Activated CD4-positive, alpha-beta T cell treated with anti-CD3 and anti-CD28 coated beads, Interleukin-2, amount 50 U/mL, for 4 hours (primary cell): ENCODE measurements at regions not wholly inside any gene's neighbourhood (a gene's known extent, or its start where the extent isn't known, plus 50 kb on each side); places are given as distances from the start of the nearest gene placed in this dataset.

Source experiments
- DNase-seq, 2 experiments: peaks; one replicate each; pipeline ENCODE4 v3.0.0-alpha.2; 2020

DNA sequence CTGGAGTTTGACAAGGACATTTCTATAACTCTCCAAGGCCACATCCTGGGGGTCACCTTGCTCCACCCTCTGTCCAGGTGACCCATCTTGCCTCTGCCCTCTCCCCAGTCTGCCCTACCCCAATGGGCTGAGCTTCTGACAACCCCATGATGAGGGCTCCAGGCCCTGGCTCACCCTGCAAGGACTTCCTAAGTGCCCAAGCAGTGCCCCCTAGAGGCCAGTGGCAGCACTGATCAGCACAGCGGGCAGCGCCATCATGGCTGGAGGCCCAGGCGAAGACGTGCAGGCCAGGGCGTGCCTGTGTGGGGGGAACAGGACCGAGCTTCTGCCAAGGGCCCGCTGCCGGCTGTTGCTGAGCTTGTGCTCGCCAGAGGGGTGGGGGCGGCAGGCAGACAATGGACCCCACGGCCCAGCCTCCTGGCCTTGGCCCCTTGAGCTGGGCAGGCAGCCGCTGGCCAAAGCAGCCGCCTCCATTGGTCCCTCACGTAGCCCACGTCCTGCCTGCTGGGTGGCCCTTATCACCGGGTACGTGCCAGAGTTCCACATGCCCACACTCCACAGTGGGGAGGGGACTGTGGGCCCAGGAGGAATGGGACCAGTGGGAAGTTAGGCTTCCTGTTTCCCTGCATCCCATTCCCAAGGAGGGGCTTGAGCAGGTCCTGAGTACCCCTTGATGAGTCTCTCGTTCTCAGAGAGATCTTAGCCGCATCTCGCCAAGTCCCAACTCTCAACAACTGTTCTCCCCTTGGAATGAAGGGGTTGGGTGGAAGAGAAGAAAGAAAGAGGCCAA lies 64.3 kb downstream of the MRPL14 start:
- DNase-seq, result no peak

- DNase-seq, result no peak
Observed at GRCh38 chr6:44062105-44062770, 65.0 kb downstream of the MRPL14 start.

GRCh38 chr6:44061375-44062104 lies 65.7 kb downstream of the MRPL14 start:
- no peak for DNase-seq

DNA sequence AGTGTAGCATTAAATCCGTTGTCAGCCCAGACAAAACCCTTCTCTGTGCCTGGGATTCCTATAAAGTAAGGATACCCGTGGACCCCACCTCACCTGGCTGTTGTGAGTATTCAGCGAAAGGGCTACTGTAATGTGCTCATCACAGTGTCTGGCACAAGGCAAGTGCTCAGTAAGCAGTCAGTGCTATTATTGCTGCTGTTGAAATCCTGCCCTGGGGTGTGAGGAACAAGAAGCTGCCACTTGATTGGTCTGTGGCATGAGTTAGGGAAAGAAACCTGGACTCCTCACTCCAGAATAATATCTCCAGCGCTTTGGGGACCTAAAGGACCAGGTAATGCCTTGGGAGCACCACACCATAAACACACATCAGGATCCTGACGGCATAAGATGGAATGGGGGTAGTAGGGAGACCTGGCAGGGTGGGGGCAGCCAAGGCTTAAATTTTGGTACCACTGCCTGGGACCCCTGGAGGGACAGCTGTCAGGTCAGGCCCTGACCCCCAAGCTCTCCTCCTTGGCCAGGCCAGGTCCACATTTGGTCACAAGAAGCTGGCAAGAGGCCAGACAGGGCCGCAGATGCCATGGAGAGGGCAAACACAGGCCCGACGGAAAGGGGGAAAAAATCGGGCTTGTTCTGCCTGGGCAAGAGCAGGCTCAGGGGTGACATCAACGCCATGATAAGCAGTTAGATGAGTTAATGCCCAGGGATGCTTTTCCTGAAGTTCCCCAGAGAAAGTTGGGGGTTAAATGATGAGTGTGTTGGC lies 66.5 kb downstream of the MRPL14 start:
- DNase-seq, result no peak

GRCh38 chr6:44059359-44060346 lies 67.6 kb downstream of the MRPL14 start:
- DNase-seq, result no peak

- no peak for DNase-seq
Observed at GRCh38 chr6:44058617-44059358, 68.5 kb downstream of the MRPL14 start.

- no peak for DNase-seq
Observed at GRCh38 chr6:44057931-44058616, 69.2 kb downstream of the MRPL14 start.

- DNase-seq, result no peak
Observed at GRCh38 chr6:44057238-44057930, 69.9 kb downstream of the MRPL14 start.

- no peak for DNase-seq
Observed at GRCh38 chr6:44056392-44057237, 70.6 kb downstream of the MRPL14 start.

DNA sequence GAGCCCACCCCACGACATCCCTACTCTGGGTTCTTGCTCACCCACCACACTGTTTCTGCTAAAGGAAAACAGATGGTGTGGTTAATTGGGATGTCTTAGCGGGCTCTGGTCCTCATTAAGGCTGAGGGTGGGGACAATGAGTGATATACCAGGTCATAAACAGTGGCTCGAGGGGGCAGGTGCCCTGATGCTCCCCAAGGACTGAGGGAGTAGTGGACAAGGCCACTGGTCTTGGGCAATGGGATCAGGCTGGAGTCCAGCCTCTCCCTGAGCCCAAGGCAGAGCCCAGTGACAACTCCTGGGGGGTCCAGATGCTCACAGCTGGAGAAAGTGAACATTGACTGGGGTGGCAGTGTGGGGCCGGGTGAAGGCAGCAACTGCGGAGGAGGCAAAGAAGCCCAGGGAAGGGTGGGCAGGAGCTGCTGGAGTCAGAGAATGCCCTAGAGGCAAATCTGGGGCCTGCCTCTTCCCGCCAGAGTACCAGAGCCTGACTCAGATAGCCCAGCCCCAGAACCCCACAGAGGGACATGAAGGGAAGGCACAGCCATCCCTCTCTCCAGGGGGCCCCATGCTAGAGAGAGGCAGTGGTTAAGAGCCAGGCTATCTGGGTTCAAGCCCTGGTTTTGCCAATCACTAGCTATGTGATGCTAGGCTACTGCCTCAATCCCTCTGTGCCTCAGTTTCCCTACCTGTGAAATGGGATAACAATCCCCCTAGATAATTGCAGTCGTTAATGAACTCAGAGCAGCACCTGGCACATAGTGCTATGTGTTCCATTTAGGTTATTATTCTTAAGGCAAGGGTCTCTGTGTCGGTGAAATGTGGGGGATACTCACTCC lies 72.3 kb downstream of the MRPL14 start:
- no peak for DNase-seq

- no peak for DNase-seq
Observed at GRCh38 chr6:44053760-44054556, 73.3 kb downstream of the MRPL14 start.

DNA sequence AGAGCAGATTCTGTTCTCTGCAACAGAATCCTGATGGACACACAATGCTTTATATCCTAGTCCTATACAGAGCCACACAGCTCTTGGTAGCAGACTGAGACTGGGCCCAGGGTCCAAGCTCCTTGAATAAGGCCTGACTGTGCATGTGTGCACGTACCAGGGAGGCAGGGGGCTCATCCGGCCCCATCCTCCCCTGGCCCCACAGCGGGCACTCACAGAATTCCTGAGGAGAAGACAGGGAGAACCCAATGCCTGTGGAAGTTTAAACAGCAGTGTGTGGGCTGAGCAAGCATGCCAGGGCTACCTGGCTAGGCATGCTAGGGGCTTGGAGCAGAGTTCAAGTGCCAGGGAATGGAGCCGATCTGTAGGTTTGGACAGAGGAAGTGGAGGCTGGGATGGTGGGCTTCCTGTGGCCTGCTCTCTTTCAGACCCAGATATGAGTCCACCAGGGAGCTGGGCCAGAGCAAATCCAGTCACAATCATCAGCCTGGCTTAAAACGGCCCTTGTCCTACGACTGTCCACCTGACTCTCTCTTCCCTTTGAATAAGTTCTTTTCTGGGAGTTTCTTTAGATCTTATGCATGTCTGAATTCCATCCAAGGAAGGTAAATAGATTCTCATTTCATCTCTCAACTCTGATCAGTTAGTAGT lies 74.0 kb downstream of the MRPL14 start:
- no peak for DNase-seq

GRCh38 chr6:44052419-44053023 lies 74.7 kb downstream of the MRPL14 start:
- DNase-seq, result no peak

DNA sequence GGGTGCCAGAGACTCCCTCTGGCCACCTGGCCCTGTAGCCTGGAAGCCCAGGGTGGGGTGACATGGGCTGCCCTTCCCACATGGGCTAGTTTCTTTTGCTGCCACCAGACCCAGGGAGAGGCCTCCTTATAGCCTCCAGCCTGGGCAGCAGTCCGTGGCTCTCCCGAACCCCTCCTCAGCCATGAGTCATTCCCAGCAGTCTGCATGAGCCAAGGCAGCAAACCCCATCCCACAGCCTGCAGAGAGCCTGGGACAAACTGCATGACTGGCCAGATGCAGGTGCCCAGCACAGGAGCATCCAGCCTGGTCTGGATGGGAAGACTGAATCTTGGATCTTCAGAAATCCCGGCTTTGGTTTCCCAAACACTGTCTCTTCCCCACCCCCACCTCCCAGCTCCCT lies 75.7 kb downstream of the MRPL14 start:
- no peak for DNase-seq

GRCh38 chr6:44050872-44051505 lies 76.3 kb downstream of the MRPL14 start:
- DNase-seq, result no peak
